HCT116 (cell line): ENCODE measurements at regions not wholly inside any gene's neighbourhood (a gene's known extent, or its start where the extent isn't known, plus 50 kb on each side); places are given as distances from the start of the nearest gene placed in this dataset.
A peak's percentile ranks its signal among the peaks of the same experiment; 100 is the strongest.

Experiments used
- ATAC-seq: fragments of 200-7000 bp; cut with Tn5 transposase; 2 replicates; pipeline ENCODE4 v1.9.1; 2020; ENCODE audit warnings: mild to moderate bottlenecking, moderate library complexity
- BruUV-seq: library from RNA; stranded (reverse); fragments of 400-500 nt; replicated peaks from 2 replicates; lab custom pipeline; 2021; lab: Mats Ljungman, UMichigan
- CTCF ChIA-PET: fragments of 300-600 bp; sonication (Branson Sonifier 250); formaldehyde crosslinking; loops from one replicate; lab custom pipeline; 2021; ENCODE audit warnings: antibody characterized with exemption; lab: Charles Lee
- POLR2A ChIA-PET: fragments of 300-600, 350-600 bp; sonication (Branson Sonifier 250); formaldehyde crosslinking; loops from one replicate; lab custom pipeline; 2021; ENCODE audit warnings: antibody characterized with exemption; lab: Charles Lee
- RAD21 ChIA-PET, 2 experiments: fragments of 300-600 bp; sonication (Branson Sonifier 250); formaldehyde crosslinking; loops; one replicate each; lab custom pipeline; 2023; ENCODE audit warnings: low total read pairs in 2 of 2; ENCODE audit not compliant: uncharacterized antibody in 2 of 2, unreplicated experiment in 2 of 2, low non-redundant PET in 1 of 2; lab: Charles Lee
- DNase-seq: peaks from one replicate; pipeline ENCODE4 v3.0.0-alpha.2; 2010; ENCODE audit warnings: low read depth, low spot score
- H2AFZ ChIP-seq: fragments of 200-600 bp; shearing (Covaris generic), sonication (generic); 2 replicates; pipeline ENCODE4 v1.6.1; 2017; ENCODE audit warnings: low read depth, mixed run types, mixed read lengths, antibody characterized with exemption, low read length; ENCODE audit not compliant: poor library complexity, severe bottlenecking
- H3K27ac ChIP-seq: 2 replicates; pipeline ENCODE4 v1.5.1; 2012; ENCODE audit warnings: low read depth, low read length
- H3K27me3 ChIP-seq: fragments of 200-600 bp; sonication (generic); 2 replicates; pipeline ENCODE4 v1.6.1; 2016; ENCODE audit warnings: mixed run types, low read length, mixed read lengths; ENCODE audit not compliant: insufficient read depth
- H3K36me3 ChIP-seq, 2 experiments: fragments of 200-500 bp in 1 of 2; fragments of 200-600 bp in 1 of 2; sonication (Bioruptor generic) in 1 of 2; sonication (generic) in 1 of 2; 2 replicates each; pipeline versions ENCODE4 v1.5.1 to v1.6.1; 2014 to 2016; ENCODE audit warnings: low read length in 2 of 2, inconsistent platforms in 1 of 2, mixed read lengths in 1 of 2, mixed run types in 1 of 2; ENCODE audit not compliant: insufficient read depth in 2 of 2, control insufficient read depth in 1 of 2
- H3K4me1 ChIP-seq, 2 experiments: fragments of 200-600 bp in 1 of 2; sonication (generic) in 1 of 2; 2 replicates each; pipeline versions ENCODE4 v1.5.1 to v1.6.1; 2012 to 2017; ENCODE audit warnings: low read length in 2 of 2, inconsistent platforms in 1 of 2, mild to moderate bottlenecking in 1 of 2, mixed read lengths in 1 of 2, mixed run types in 1 of 2, moderate library complexity in 1 of 2; ENCODE audit not compliant: insufficient read depth in 2 of 2, control insufficient read depth in 1 of 2
- H3K4me2 ChIP-seq: fragments of 200-600 bp; sonication (generic); 2 replicates; pipeline ENCODE4 v1.6.1; 2017; ENCODE audit warnings: mixed run types, low read length, mixed read lengths
- H3K4me3 ChIP-seq, 2 experiments: fragments of 200-600 bp in 1 of 2; sonication (generic) in 1 of 2; replicated peaks in 1 of 2; 2 replicates each; pipeline ENCODE4 v1.5.1; 2011 to 2016; ENCODE audit warnings: low read length in 2 of 2, control low read depth in 1 of 2, low read depth in 1 of 2, mild to moderate bottlenecking in 1 of 2, mixed read lengths in 1 of 2, mixed run types in 1 of 2
- H3K79me2 ChIP-seq: fragments of 200-600 bp; sonication (generic); 2 replicates; pipeline ENCODE4 v1.6.1; 2017; ENCODE audit warnings: mild to moderate bottlenecking, mixed run types, low read length, moderate library complexity, mixed read lengths; ENCODE audit not compliant: insufficient read depth
- H3K9ac ChIP-seq: fragments of 200-600 bp; sonication (generic); 2 replicates; pipeline ENCODE4 v1.6.1; 2016; ENCODE audit warnings: low read length, mixed read lengths
- H3K9me2 ChIP-seq: fragments of 200-600 bp; sonication (generic), shearing (Covaris generic); 2 replicates; pipeline ENCODE4 v1.6.1; 2017; ENCODE audit warnings: mixed run types, mild to moderate bottlenecking, moderate library complexity; ENCODE audit not compliant: insufficient read depth
- H3K9me3 ChIP-seq, 2 experiments: fragments of 200-500 bp in 1 of 2; fragments of 200-600 bp in 1 of 2; sonication (Bioruptor generic) in 1 of 2; sonication (generic) in 1 of 2; 2 replicates each; pipeline ENCODE4 v1.6.1; 2014 to 2017; ENCODE audit warnings: low read length in 2 of 2, mixed read lengths in 2 of 2, inconsistent platforms in 1 of 2, low read depth in 1 of 2, mild to moderate bottlenecking in 1 of 2, mixed run types in 1 of 2, moderate library complexity in 1 of 2; ENCODE audit not compliant: control insufficient read depth in 1 of 2, insufficient read depth in 1 of 2
- H4K20me1 ChIP-seq: fragments of 200-600 bp; sonication (generic), shearing (Covaris generic); 2 replicates; pipeline ENCODE4 v1.6.1; 2017; ENCODE audit warnings: mixed run types, mild to moderate bottlenecking, moderate library complexity; ENCODE audit not compliant: insufficient read depth
- CBX3 ChIP-seq: IDR thresholded peaks from 2 replicates; pipeline ENCODE4 v1.6.1; 2012; ENCODE audit warnings: low read depth
- EGR1 ChIP-seq: IDR thresholded peaks from 2 replicates; pipeline ENCODE4 v1.6.1; 2012; ENCODE audit warnings: low read depth
- EZH2phosphoT487 ChIP-seq: fragments of 200-600 bp; IDR thresholded peaks from 2 replicates; pipeline ENCODE4 v1.6.1; 2018; ENCODE audit warnings: antibody characterized with exemption, borderline replicate concordance
- JUND ChIP-seq: IDR thresholded peaks from 2 replicates; pipeline ENCODE4 v1.6.1; 2012
- POLR2AphosphoS5 ChIP-seq: IDR thresholded peaks from 2 replicates; pipeline ENCODE4 v1.6.1; 2011; ENCODE audit warnings: mild to moderate bottlenecking, low read depth, low read length, moderate library complexity
- SIN3A ChIP-seq: IDR thresholded peaks from 2 replicates; pipeline ENCODE4 v1.6.1; 2012; ENCODE audit warnings: low read depth
- TCF7L2 ChIP-seq: IDR thresholded peaks from 2 replicates; pipeline ENCODE4 v1.7.0; 2011; ENCODE audit warnings: borderline replicate concordance, inconsistent platforms; ENCODE audit not compliant: insufficient read depth, insufficient read length; ENCODE audit errors: extremely low read depth
- ZNF274 ChIP-seq: fragments of 200-500 bp; sonication (Bioruptor generic); IDR thresholded peaks from 2 replicates; pipeline ENCODE4 v1.6.1; 2014; ENCODE audit warnings: mild to moderate bottlenecking, low read depth, low read length, inconsistent platforms
- intact Hi-C: fragments of 100-400 bp; cut with micrococcal nuclease; formaldehyde crosslinking; loops from 2 replicates; pipeline ENCODE4 v1.10.0; 2022
- TF ChIP-seq, protein P1 (sequence below), 3 experiments: fragments of 200-600 bp in 1 of 3; sonication (generic) in 1 of 3; IDR thresholded peaks in 2 of 3; conservative IDR thresholded peaks in 1 of 3; 2 replicates each; pipeline ENCODE4 v1.5.1; 2012 to 2017; ENCODE audit warnings: low read depth in 2 of 3, low read length in 2 of 3, antibody characterized with exemption in 1 of 3, borderline replicate concordance in 1 of 3, control low read depth in 1 of 3, mild to moderate bottlenecking in 1 of 3, mixed read lengths in 1 of 3, mixed run types in 1 of 3, moderate library complexity in 1 of 3; ENCODE audit not compliant: insufficient read depth in 1 of 3
- TF ChIP-seq, protein P2 (sequence below): IDR thresholded peaks from 2 replicates; pipeline ENCODE4 v1.6.1; 2012
- TF ChIP-seq, protein P3 (sequence below): IDR thresholded peaks from 2 replicates; pipeline ENCODE4 v1.6.1; 2011; ENCODE audit warnings: mild to moderate bottlenecking, low read length, moderate library complexity; ENCODE audit not compliant: insufficient replicate concordance; ENCODE audit errors: extremely low read depth
- TF ChIP-seq, protein P4 (sequence below): IDR thresholded peaks from 2 replicates; pipeline ENCODE4 v1.6.1; 2012
- TF ChIP-seq, protein P5 (sequence below): IDR thresholded peaks from 2 replicates; pipeline ENCODE4 v1.6.1; 2012; ENCODE audit warnings: low read depth

DNA sequence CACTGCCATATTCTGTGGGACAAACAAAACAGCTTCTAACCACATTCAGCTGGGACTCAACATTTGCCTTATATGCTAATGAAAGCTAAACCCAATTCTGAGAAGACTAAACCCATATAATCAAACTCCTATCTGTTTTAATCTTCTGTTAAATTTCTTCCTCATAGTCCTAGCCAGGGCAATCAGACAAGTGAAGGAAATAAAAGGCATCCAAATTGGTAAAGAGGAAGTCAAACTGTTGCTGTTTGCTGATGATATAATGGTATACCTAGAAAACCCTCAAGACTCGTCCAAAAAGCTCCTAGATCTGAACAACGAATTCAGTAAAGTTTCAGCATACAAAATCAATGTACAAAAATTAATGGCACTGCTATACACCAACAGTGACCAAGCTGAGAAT, 157.1 kb downstream of the PHLDA1 start:
- Histone ChIP-seq H3K4me3 (no peak overlapping the region), H4K20me1 (no peaks in the 10 kb centered on the region), H3K4me1 (peaks cover 44 to 56% of the 10 kb centered on the region in 2 experiments), H3K9me2 (no peaks in the 10 kb centered on the region), H3K9ac (no peak overlapping the region), H3K9me3 (no peaks in the 10 kb centered on the region), H3K4me2 (no peak overlapping the region), H3K27me3 (no peaks in the 10 kb centered on the region), H3K79me2 (no peaks in the 10 kb centered on the region), H3K27ac (peak overlapping the region; percentile 99; the same call in 1 of the 2 replicates), H2AFZ (no peak overlapping the region), H3K36me3 (no peaks in the 10 kb centered on the region)
- CTCF ChIA-PET = no interaction called here
- TF ChIP-seq ZNF274 (no peak), TCF7L2 (no peak), CBX3 (no peak), EZH2phosphoT487 (no peak), SIN3A (no peak), EGR1 (no peak), JUND (no peak), POLR2AphosphoS5 (no peak)
- TF ChIP-seq, protein P1, sequence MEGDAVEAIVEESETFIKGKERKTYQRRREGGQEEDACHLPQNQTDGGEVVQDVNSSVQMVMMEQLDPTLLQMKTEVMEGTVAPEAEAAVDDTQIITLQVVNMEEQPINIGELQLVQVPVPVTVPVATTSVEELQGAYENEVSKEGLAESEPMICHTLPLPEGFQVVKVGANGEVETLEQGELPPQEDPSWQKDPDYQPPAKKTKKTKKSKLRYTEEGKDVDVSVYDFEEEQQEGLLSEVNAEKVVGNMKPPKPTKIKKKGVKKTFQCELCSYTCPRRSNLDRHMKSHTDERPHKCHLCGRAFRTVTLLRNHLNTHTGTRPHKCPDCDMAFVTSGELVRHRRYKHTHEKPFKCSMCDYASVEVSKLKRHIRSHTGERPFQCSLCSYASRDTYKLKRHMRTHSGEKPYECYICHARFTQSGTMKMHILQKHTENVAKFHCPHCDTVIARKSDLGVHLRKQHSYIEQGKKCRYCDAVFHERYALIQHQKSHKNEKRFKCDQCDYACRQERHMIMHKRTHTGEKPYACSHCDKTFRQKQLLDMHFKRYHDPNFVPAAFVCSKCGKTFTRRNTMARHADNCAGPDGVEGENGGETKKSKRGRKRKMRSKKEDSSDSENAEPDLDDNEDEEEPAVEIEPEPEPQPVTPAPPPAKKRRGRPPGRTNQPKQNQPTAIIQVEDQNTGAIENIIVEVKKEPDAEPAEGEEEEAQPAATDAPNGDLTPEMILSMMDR (IDR thresholded peaks at IDR 0.05 in 2 of 3, conservative IDR thresholded peaks at IDR 0.05 in 1 of 3; ENCODE audit: borderline replicate concordance in 1 of 3, insufficient read depth in 1 of 3, low read depth in 2 of 3, low read length in 2 of 3) = no peak
- TF ChIP-seq, protein P2, sequence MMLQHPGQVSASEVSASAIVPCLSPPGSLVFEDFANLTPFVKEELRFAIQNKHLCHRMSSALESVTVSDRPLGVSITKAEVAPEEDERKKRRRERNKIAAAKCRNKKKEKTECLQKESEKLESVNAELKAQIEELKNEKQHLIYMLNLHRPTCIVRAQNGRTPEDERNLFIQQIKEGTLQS = no peak
- TF ChIP-seq, protein P3, sequence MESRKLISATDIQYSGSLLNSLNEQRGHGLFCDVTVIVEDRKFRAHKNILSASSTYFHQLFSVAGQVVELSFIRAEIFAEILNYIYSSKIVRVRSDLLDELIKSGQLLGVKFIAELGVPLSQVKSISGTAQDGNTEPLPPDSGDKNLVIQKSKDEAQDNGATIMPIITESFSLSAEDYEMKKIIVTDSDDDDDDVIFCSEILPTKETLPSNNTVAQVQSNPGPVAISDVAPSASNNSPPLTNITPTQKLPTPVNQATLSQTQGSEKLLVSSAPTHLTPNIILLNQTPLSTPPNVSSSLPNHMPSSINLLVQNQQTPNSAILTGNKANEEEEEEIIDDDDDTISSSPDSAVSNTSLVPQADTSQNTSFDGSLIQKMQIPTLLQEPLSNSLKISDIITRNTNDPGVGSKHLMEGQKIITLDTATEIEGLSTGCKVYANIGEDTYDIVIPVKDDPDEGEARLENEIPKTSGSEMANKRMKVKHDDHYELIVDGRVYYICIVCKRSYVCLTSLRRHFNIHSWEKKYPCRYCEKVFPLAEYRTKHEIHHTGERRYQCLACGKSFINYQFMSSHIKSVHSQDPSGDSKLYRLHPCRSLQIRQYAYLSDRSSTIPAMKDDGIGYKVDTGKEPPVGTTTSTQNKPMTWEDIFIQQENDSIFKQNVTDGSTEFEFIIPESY = no peak
- TF ChIP-seq, protein P4, sequence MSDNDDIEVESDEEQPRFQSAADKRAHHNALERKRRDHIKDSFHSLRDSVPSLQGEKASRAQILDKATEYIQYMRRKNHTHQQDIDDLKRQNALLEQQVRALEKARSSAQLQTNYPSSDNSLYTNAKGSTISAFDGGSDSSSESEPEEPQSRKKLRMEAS = no peak
- TF ChIP-seq, protein P5, sequence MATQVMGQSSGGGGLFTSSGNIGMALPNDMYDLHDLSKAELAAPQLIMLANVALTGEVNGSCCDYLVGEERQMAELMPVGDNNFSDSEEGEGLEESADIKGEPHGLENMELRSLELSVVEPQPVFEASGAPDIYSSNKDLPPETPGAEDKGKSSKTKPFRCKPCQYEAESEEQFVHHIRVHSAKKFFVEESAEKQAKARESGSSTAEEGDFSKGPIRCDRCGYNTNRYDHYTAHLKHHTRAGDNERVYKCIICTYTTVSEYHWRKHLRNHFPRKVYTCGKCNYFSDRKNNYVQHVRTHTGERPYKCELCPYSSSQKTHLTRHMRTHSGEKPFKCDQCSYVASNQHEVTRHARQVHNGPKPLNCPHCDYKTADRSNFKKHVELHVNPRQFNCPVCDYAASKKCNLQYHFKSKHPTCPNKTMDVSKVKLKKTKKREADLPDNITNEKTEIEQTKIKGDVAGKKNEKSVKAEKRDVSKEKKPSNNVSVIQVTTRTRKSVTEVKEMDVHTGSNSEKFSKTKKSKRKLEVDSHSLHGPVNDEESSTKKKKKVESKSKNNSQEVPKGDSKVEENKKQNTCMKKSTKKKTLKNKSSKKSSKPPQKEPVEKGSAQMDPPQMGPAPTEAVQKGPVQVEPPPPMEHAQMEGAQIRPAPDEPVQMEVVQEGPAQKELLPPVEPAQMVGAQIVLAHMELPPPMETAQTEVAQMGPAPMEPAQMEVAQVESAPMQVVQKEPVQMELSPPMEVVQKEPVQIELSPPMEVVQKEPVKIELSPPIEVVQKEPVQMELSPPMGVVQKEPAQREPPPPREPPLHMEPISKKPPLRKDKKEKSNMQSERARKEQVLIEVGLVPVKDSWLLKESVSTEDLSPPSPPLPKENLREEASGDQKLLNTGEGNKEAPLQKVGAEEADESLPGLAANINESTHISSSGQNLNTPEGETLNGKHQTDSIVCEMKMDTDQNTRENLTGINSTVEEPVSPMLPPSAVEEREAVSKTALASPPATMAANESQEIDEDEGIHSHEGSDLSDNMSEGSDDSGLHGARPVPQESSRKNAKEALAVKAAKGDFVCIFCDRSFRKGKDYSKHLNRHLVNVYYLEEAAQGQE = no peak
- intact Hi-C loops = no loop called here
- ATAC-seq = no peak
- no TSS peak for BruUV-seq
- no peak for DNase-seq
- RAD21 ChIA-PET = no interaction called here
- POLR2A ChIA-PET = no interaction called here
